ENCODE measurements at regions not wholly inside any gene's neighbourhood (a gene's known extent, or its start where the extent isn't known, plus 50 kb on each side); places are given as distances from the start of the nearest gene placed in this dataset.

GRCh38 chr5:122599000-122599399, 175.9 kb upstream of the SNX2 start:
- H3K27me3 ChIP-seq (ENCODE audit: insufficient read depth), result no peaks in the 10 kb centered on the region
- H3F3A ChIP-seq (replicated peaks; ENCODE audit: insufficient read depth), result no peaks in the 10 kb centered on the region
- no peak for DNase-seq
- ChIA-PET POLR2A (no interaction called here), CTCF (no interaction called here)
- H3K79me2 ChIP-seq (ENCODE audit: insufficient read depth), result no peaks in the 10 kb centered on the region
- H3K9ac ChIP-seq, result no peak overlapping the region
- no peaks in the 10 kb centered on the region for H3K4me1 ChIP-seq (ENCODE audit: control insufficient read depth in 1 of 2, insufficient read depth in 2 of 2, low read depth in 1 of 2, low read length in 1 of 2)
- no peak overlapping the region for H3K4me3 ChIP-seq (ENCODE audit: low read depth in 2 of 2, low read length in 1 of 2)
- no peak overlapping the region for H2AFZ ChIP-seq (ENCODE audit: low read depth)
- H3K9me3 ChIP-seq, result no peaks in the 10 kb centered on the region
- no peak overlapping the region for H3K4me2 ChIP-seq
- H3K9me2 ChIP-seq, result no peaks in the 10 kb centered on the region
- no peaks in the 10 kb centered on the region for H4K20me1 ChIP-seq (ENCODE audit: insufficient read depth)
- no peaks in the 10 kb centered on the region for H3K36me3 ChIP-seq (replicated peaks in 1 of 2; ENCODE audit: control insufficient read depth in 1 of 2, insufficient read depth in 2 of 2, low read length in 1 of 2)
- no peak overlapping the region for H3K27ac ChIP-seq (ENCODE audit: low read depth in 2 of 2, low read length in 1 of 2)
- TF ChIP-seq TEAD4 (IDR thresholded peaks at IDR 0.05; ENCODE audit: borderline replicate concordance, insufficient read depth), result no peak
- no peak for TF ChIP-seq CTCF (IDR thresholded peaks at IDR 0.05)
- no peak for TF ChIP-seq MAX (IDR thresholded peaks at IDR 0.05; ENCODE audit: low read depth)
- TF ChIP-seq, protein P1, sequence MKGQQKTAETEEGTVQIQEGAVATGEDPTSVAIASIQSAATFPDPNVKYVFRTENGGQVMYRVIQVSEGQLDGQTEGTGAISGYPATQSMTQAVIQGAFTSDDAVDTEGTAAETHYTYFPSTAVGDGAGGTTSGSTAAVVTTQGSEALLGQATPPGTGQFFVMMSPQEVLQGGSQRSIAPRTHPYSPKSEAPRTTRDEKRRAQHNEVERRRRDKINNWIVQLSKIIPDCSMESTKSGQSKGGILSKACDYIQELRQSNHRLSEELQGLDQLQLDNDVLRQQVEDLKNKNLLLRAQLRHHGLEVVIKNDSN (IDR thresholded peaks at IDR 0.05; ENCODE audit: borderline replicate concordance, low read depth), result no peak
- TF ChIP-seq EZH2phosphoT487 (IDR thresholded peaks at IDR 0.05; ENCODE audit: borderline replicate concordance, low read depth), result no peak
- no peak for TF ChIP-seq EP300 (IDR thresholded peaks at IDR 0.05; ENCODE audit: borderline replicate concordance in 1 of 2, low read depth in 1 of 2, low read length in 1 of 2)
- TF ChIP-seq SMC3 (IDR thresholded peaks at IDR 0.05; ENCODE audit: low read depth, low read length), result no peak
- no peak for TF ChIP-seq YY1 (IDR thresholded peaks at IDR 0.05; ENCODE audit: low read depth)
- no peak for TF ChIP-seq MXI1 (IDR thresholded peaks at IDR 0.05; ENCODE audit: low read depth, low read length)
- no peak for TF ChIP-seq NRF1 (IDR thresholded peaks at IDR 0.05; ENCODE audit: low read depth, low read length)
- TF ChIP-seq ELF1 (IDR thresholded peaks at IDR 0.05), result no peak
- no peak for TF ChIP-seq POLR2AphosphoS5 (IDR thresholded peaks at IDR 0.05; ENCODE audit: low read depth, low read length)
- TF ChIP-seq RCOR1 (IDR thresholded peaks at IDR 0.05; ENCODE audit: low read length), result no peak
- no peak for TF ChIP-seq FOXM1 (IDR thresholded peaks at IDR 0.05; ENCODE audit: low read depth)
- TF ChIP-seq TAF1 (IDR thresholded peaks at IDR 0.05; ENCODE audit: borderline replicate concordance, low read depth, low read length), result no peak
- TF ChIP-seq GATA2 (CRISPR knock-in tag; IDR thresholded peaks at IDR 0.05), result no peak

- 0% methylated on average over 1 of the region's 1 CpG for WGBS (ENCODE audit: low lambda C conversion rate)
- no peaks in the 10 kb centered on the region for H3K36me3 ChIP-seq (replicated peaks in 1 of 2; ENCODE audit: control insufficient read depth in 1 of 2, insufficient read depth in 2 of 2, low read length in 1 of 2)
- no peak for DNase-seq
- no peak for TF ChIP-seq MXI1 (IDR thresholded peaks at IDR 0.05; ENCODE audit: low read depth, low read length)
- no peak for TF ChIP-seq FOXM1 (IDR thresholded peaks at IDR 0.05; ENCODE audit: low read depth)
- no peak for TF ChIP-seq MAX (IDR thresholded peaks at IDR 0.05; ENCODE audit: low read depth)
- no peak for TF ChIP-seq TAF1 (IDR thresholded peaks at IDR 0.05; ENCODE audit: borderline replicate concordance, low read depth, low read length)
- TF ChIP-seq FOXJ3 (CRISPR knock-in tag; IDR thresholded peaks at IDR 0.05), result no peak
- TF ChIP-seq, protein P1 (IDR thresholded peaks at IDR 0.05; ENCODE audit: borderline replicate concordance, low read depth), result no peak
- no peak for TF ChIP-seq USF2 (IDR thresholded peaks at IDR 0.05; ENCODE audit: borderline replicate concordance, low read depth, low read length)
- no peak for TF ChIP-seq GABPA (IDR thresholded peaks at IDR 0.05; ENCODE audit: low read depth)
- no peak for TF ChIP-seq SIN3A (IDR thresholded peaks at IDR 0.05; ENCODE audit: borderline replicate concordance, low read depth, low read length)
- no peak for TF ChIP-seq GATA2 (CRISPR knock-in tag; IDR thresholded peaks at IDR 0.05)
- no peak for TF ChIP-seq MEF2A (IDR thresholded peaks at IDR 0.05; ENCODE audit: borderline replicate concordance, low read depth)
- H3K4me3 ChIP-seq (ENCODE audit: low read depth in 2 of 2, low read length in 1 of 2), result no peak overlapping the region
- H3K27me3 ChIP-seq (ENCODE audit: insufficient read depth), result no peaks in the 10 kb centered on the region
- no peak overlapping the region for H3K9ac ChIP-seq
- no peak overlapping the region for H2AFZ ChIP-seq (ENCODE audit: low read depth)
- H3F3A ChIP-seq (replicated peaks; ENCODE audit: insufficient read depth), result no peaks in the 10 kb centered on the region
- no peak overlapping the region for H3K27ac ChIP-seq (ENCODE audit: low read depth in 2 of 2, low read length in 1 of 2)
- H3K9me2 ChIP-seq, result no peaks in the 10 kb centered on the region
- H4K20me1 ChIP-seq (ENCODE audit: insufficient read depth), result no peaks in the 10 kb centered on the region
- no peak overlapping the region for H3K4me2 ChIP-seq
- ChIA-PET POLR2A (no interaction called here), CTCF (no interaction called here)
- H3K9me3 ChIP-seq, result no peaks in the 10 kb centered on the region
- H3K4me1 ChIP-seq (ENCODE audit: control insufficient read depth in 1 of 2, insufficient read depth in 2 of 2, low read depth in 1 of 2, low read length in 1 of 2), result no peaks in the 10 kb centered on the region
- H3K79me2 ChIP-seq (ENCODE audit: insufficient read depth), result no peaks in the 10 kb centered on the region
These were observed 174.0 kb upstream of the SNX2 start for GRCh38 chr5:122600924-122601323.
